GM12891 (cell line): ENCODE measurements at regions not wholly inside any gene's neighbourhood (a gene's known extent, or its start where the extent isn't known, plus 50 kb on each side); places are given as distances from the start of the nearest gene placed in this dataset.
"Not testable (repeated sequence)": the region's sequence is repeated elsewhere in the genome, so short reads cannot be mapped to it uniquely, and the experiment has no call there.

ENCODE experiments used
- DNase-seq: peaks from one replicate; pipeline ENCODE4 v3.0.0; 2011; ENCODE audit warnings: low spot score; ENCODE audit not compliant: insufficient read length
- FAIRE-seq: peaks from 2 replicates; lab custom pipeline; 2011; peaks lifted over from hg19 to GRCh38; lab: Jason Lieb, UNC
- PAX5 ChIP-seq: IDR thresholded peaks from 2 replicates; pipeline ENCODE4 v1.6.1; 2011; ENCODE audit warnings: low read length, moderate library complexity, mild to moderate bottlenecking; ENCODE audit not compliant: insufficient read depth, severe bottlenecking
- POLR2A ChIP-seq: IDR thresholded peaks from 2 replicates; pipeline ENCODE4 v1.6.1; 2011; ENCODE audit warnings: low read depth, low read length, control low read depth
- POLR2AphosphoS5 ChIP-seq: IDR thresholded peaks from 2 replicates; pipeline ENCODE4 v1.6.1; 2011; ENCODE audit warnings: low read depth, low read length, control low read depth
- POU2F2 ChIP-seq: IDR thresholded peaks from 2 replicates; pipeline ENCODE4 v1.6.1; 2011; ENCODE audit warnings: low read depth, mild to moderate bottlenecking, control low read depth, low read length, moderate library complexity
- SPI1 ChIP-seq: IDR thresholded peaks from 2 replicates; pipeline ENCODE4 v1.6.1; 2011; ENCODE audit warnings: low read depth, low read length, control low read depth
- TAF1 ChIP-seq: IDR thresholded peaks from 2 replicates; pipeline ENCODE4 v1.6.1; 2011; ENCODE audit warnings: low read depth, low read length, control low read depth

- TF ChIP-seq POLR2A = no peak
- no peak for TF ChIP-seq TAF1
- TF ChIP-seq SPI1 = no peak
- no peak for TF ChIP-seq POU2F2
- no peak for TF ChIP-seq POLR2AphosphoS5
- no peak for TF ChIP-seq PAX5
- DNase-seq (no peak), FAIRE-seq (no peak)
Observed at GRCh38 chr2:4909346-4910009, 782.7 kb upstream of the SOX11 start.

GRCh38 chr2:4914036-4914435, 778.1 kb upstream of the SOX11 start:
- TF ChIP-seq PAX5 (no peak), POU2F2 (no peak), POLR2A (no peak), TAF1 (no peak), POLR2AphosphoS5 (no peak), SPI1 (no peak)
- FAIRE-seq (no peak), DNase-seq (no peak)

- TF ChIP-seq PAX5 = no peak
- TF ChIP-seq SPI1 = no peak
- no peak for TF ChIP-seq POU2F2
- TF ChIP-seq POLR2A = no peak
- TF ChIP-seq POLR2AphosphoS5 = no peak
- no peak for TF ChIP-seq TAF1
- DNase-seq = no peak
- FAIRE-seq = no peak
Observed at GRCh38 chr2:4914551-4914950, 777.6 kb upstream of the SOX11 start.

- no peak for FAIRE-seq
- DNase-seq = no peak
- no peak for TF ChIP-seq TAF1
- TF ChIP-seq PAX5 = no peak
- TF ChIP-seq SPI1 = no peak
- TF ChIP-seq POU2F2 = no peak
- TF ChIP-seq POLR2AphosphoS5 = no peak
- TF ChIP-seq POLR2A = no peak
Observed at GRCh38 chr2:4915357-4915756, 776.8 kb upstream of the SOX11 start.

GRCh38 chr2:4916094-4916493, 776.1 kb upstream of the SOX11 start:
- DNase-seq = no peak
- TF ChIP-seq SPI1 (no peak), POLR2A (no peak), PAX5 (no peak), POLR2AphosphoS5 (no peak), TAF1 (no peak), POU2F2 (no peak)
- no peak for FAIRE-seq

GRCh38 chr2:4930704-4931103, 761.5 kb upstream of the SOX11 start:
- DNase-seq = no peak
- no peak for TF ChIP-seq POU2F2
- no peak for TF ChIP-seq POLR2AphosphoS5
- no peak for TF ChIP-seq POLR2A
- TF ChIP-seq TAF1 = no peak
- TF ChIP-seq SPI1 = no peak
- no peak for TF ChIP-seq PAX5
- FAIRE-seq = no peak

GRCh38 chr2:4931721-4932365, 760.3 kb upstream of the SOX11 start:
- no peak for TF ChIP-seq PAX5
- DNase-seq = no peak
- no peak for FAIRE-seq

- not testable (repeated sequence) for FAIRE-seq, DNase-seq
Observed at GRCh38 chr2:4935291-4935690, 756.9 kb upstream of the SOX11 start.

- FAIRE-seq = no peak
- no peak for TF ChIP-seq POU2F2
- TF ChIP-seq PAX5 = no peak
- TF ChIP-seq SPI1 = no peak
- no peak for TF ChIP-seq POLR2AphosphoS5
- no peak for TF ChIP-seq POLR2A
- no peak for TF ChIP-seq TAF1
- no peak for DNase-seq
Observed at GRCh38 chr2:4937550-4937949, 754.6 kb upstream of the SOX11 start.

GRCh38 chr2:4938206-4938605, 754.0 kb upstream of the SOX11 start:
- DNase-seq = no peak
- FAIRE-seq = no peak
- TF ChIP-seq POLR2AphosphoS5 = no peak
- TF ChIP-seq TAF1 = no peak
- no peak for TF ChIP-seq POU2F2
- no peak for TF ChIP-seq POLR2A
- TF ChIP-seq SPI1 = no peak
- TF ChIP-seq PAX5 = no peak
